ENCODE measurements at regions not wholly inside any gene's neighbourhood (a gene's known extent, or its start where the extent isn't known, plus 50 kb on each side); places are given as distances from the start of the nearest gene placed in this dataset.

- TF ChIP-seq CTCF (IDR thresholded peaks at IDR 0.05; ENCODE audit: insufficient read depth, low read depth, low read length, missing control alignments): no peak
- H3K4me3 ChIP-seq (ENCODE audit: low read depth, low read length): no peak overlapping the region
- no peak for DNase-seq (ENCODE audit: low read depth)
Measured at GRCh38 chr2:35292199-35292598, 1063.4 kb upstream of the CRIM1 start.

- no peak overlapping the region for H3K4me3 ChIP-seq (ENCODE audit: low read depth, low read length)
- TF ChIP-seq CTCF (IDR thresholded peaks at IDR 0.05; ENCODE audit: insufficient read depth, low read depth, low read length, missing control alignments): no peak
- no peak for DNase-seq (ENCODE audit: low read depth)
Measured at GRCh38 chr2:35281702-35282101, 1073.9 kb upstream of the CRIM1 start.

- H3K4me3 ChIP-seq (ENCODE audit: low read depth, low read length): no peak overlapping the region
- no peak for DNase-seq (ENCODE audit: low read depth)
- no peak for TF ChIP-seq CTCF (IDR thresholded peaks at IDR 0.05; ENCODE audit: insufficient read depth, low read depth, low read length, missing control alignments)
Measured at GRCh38 chr2:35255826-35256225, 1099.8 kb upstream of the CRIM1 start.

- no peak overlapping the region for H3K4me3 ChIP-seq (ENCODE audit: low read depth, low read length)
- DNase-seq (ENCODE audit: low read depth): no peak
- no peak for TF ChIP-seq CTCF (IDR thresholded peaks at IDR 0.05; ENCODE audit: insufficient read depth, low read depth, low read length, missing control alignments)
Measured at GRCh38 chr2:35251156-35251555, 1104.4 kb upstream of the CRIM1 start.

- H3K4me3 ChIP-seq (ENCODE audit: low read depth, low read length): no peak overlapping the region
- DNase-seq (ENCODE audit: low read depth): no peak
- no peak for TF ChIP-seq CTCF (IDR thresholded peaks at IDR 0.05; ENCODE audit: insufficient read depth, low read depth, low read length, missing control alignments)
Measured at GRCh38 chr2:35246702-35247101, 1108.9 kb upstream of the CRIM1 start.

GRCh38 chr2:35228584-35228983, 1127.0 kb upstream of the CRIM1 start:
- no peak overlapping the region for H3K4me3 ChIP-seq (ENCODE audit: low read depth, low read length)
- no peak for DNase-seq (ENCODE audit: low read depth)
- TF ChIP-seq CTCF (IDR thresholded peaks at IDR 0.05; ENCODE audit: insufficient read depth, low read depth, low read length, missing control alignments): no peak

GRCh38 chr2:35220461-35220860, 1135.1 kb upstream of the CRIM1 start:
- no peak for TF ChIP-seq CTCF (IDR thresholded peaks at IDR 0.05; ENCODE audit: insufficient read depth, low read depth, low read length, missing control alignments)
- no peak overlapping the region for H3K4me3 ChIP-seq (ENCODE audit: low read depth, low read length)
- DNase-seq (ENCODE audit: low read depth): no peak

Data from GM12865 (cell line).